Amniotic stem cell (primary cell): ENCODE measurements at regions not wholly inside any gene's neighbourhood (a gene's known extent, or its start where the extent isn't known, plus 50 kb on each side); places are given as distances from the start of the nearest gene placed in this dataset.

Experiments used
- DNase-seq: peaks from one replicate; lab custom pipeline; 2025; lab: John Stamatoyannopoulos, UW

DNA sequence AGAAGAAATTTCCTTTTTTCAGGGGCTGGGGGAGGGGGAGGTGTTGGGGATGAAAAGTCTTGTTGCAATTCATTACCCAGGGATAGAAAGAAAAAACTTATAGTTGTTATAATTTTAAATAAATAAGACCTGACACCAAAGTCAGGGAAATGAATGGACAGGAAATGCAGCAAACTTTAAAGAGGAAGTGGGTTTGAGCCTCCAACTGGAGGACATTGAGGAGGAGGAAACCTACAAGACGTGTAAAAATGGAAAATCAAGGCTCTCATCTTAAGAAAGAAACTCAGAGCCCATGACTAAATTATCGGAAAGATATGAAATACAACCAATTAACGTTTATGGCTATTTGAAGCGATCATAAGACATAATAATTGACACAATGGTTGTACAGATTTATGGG is 54.4 kb downstream of the NIBAN1 start:
- DNase-seq: no peak

- no peak for DNase-seq
These were observed 58.7 kb downstream of the NIBAN1 start for GRCh38 chr1:184915463-184916090.

DNA sequence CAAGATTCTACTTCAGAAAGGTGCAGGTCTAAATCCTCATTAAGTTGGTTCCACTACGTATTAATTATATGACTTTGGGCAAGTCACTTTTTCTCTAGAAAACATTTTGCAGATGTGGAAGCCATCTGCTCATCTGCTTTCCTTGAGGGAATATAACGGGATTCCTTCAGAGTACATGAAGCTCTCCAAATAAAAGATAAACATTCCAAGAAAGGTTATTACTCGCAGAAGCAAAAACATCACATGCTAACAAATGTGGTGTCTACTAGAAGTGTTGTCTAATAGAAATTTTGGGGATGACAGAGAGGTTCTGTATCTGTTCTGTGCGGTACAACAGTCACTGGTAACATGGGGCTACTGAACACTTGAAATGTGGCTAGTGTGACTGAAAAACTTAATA is 60.2 kb downstream of the NIBAN1 start:
- no peak for DNase-seq

DNA sequence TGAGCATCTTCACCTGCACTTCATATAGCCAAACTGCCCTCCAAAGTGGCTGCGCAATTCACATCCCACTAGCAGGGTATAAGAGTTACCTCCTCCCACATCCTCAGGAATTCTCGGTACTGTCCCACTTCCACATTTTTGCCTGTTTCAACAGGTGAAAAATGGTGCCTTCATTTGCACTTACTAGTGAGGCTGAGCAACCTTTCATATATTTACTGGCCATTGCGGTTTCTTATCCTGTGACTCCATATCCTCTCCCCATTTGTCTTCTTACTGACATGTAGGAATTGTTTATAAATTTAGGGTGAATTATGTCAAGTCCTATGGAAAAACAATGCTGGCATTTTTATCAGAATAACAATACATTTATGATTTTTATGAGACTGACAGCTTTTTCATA is 61.9 kb downstream of the NIBAN1 start:
- no peak for DNase-seq

DNA sequence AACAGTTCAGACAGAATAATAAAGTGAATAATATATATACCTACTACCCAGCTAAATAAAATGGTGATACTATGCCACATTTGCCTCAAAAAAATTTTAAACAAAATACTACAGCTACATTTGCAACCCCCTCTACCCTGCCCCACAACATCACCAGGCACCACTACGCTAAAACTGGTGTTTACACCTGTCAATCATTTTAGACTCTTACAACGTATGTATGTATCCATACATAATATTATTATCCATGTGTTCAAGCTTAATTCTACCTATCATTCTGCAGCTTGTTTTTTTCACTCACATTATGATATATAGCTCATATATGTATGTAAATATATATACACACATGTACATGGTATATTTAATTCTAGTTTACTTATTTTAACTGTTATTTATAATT is 62.5 kb downstream of the NIBAN1 start:
- no peak for DNase-seq

- no peak for DNase-seq
These were observed 63.1 kb downstream of the NIBAN1 start for GRCh38 chr1:184911103-184911745.

GRCh38 chr1:184910691-184911091 is 63.6 kb downstream of the NIBAN1 start:
- DNase-seq: no peak

DNA sequence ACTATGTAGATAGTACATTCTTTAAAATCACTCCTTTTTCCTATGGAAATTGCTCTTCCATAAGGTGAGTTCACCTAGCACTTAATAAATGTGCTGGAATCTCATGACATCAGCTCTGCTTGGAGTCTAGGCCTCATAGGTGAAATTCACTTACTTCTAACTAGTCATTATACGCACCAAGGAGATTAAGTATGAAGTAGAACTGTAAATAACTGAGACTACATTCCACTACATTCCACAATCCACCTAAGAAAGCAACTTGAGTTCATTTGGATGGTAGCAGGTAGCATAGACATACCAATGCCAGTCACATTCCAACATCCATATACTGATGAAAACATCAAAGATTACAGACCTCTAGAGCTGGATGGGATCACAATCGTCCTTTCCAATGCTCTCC is 64.3 kb downstream of the NIBAN1 start:
- DNase-seq: no peak

GRCh38 chr1:184909019-184909418 is 65.3 kb downstream of the NIBAN1 start:
- no peak for DNase-seq

DNA sequence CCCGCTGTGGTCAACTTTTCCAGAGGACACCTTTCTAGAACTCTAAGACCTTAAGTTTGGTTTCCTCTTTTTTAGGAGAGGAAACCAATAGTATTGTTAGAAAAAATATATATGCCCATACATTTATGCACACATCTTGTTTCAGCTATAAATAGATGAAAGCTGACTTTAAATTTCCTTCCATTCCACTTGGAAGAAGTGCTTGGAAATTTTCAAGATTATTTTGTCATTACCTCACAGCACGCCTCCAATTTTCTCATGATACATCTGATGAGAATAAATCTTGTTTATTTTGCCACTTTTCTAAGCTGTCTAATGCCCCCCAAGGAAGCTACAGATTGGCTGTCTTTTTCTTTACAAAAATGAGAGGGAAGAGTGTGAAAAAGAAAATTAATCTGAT is 65.8 kb downstream of the NIBAN1 start:
- DNase-seq: no peak

GRCh38 chr1:184907500-184907899 is 66.8 kb downstream of the NIBAN1 start:
- no peak for DNase-seq

DNA sequence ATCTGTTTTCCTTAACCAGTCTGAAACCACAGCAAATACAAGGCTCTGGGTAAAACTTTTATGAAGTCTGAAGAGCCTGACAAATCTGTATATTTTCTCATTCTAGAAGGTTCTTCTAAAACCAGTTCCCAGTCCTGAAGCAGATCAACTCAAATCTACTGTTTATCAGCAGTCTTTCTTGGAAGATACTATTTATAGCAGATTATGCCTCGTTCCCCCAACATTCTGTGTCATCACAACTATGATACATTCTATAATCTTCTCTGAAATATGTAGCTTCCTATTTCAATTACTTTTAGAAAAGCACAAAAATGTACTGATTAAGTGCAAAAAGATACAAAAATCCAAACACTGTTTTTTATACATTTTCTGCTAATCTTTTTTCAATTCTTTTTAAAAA is 67.5 kb downstream of the NIBAN1 start:
- no peak for DNase-seq

- no peak for DNase-seq
These were observed 68.5 kb downstream of the NIBAN1 start for GRCh38 chr1:184905601-184906322.

DNA sequence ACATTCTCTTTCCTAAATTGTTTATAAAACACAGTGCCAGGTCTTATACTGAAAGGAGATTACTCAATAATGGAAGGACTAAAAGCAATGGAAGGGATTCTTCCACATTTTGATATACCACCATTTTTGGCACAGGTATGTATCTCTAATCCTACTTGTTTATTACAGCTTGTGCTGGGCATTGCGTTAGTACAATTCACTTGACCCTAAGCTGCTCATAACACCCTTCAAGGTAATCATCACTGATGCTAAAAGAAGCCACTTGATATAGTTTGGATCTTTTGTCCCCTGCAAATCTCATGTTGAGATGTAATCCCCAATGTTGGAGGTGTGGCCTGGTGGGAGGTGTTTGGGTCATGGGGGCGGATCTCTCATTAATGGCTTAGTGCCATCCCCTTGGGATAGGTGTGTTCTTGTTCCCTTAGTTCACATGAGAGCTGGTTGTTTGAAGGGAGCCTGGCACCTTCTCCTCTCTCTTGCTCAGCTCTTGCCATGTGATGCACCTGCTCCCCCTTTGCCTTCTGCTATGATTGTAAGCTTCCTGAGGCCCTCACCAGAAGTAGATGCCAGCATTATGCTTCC is 71.1 kb downstream of the NIBAN1 start:
- no peak for DNase-seq

DNA sequence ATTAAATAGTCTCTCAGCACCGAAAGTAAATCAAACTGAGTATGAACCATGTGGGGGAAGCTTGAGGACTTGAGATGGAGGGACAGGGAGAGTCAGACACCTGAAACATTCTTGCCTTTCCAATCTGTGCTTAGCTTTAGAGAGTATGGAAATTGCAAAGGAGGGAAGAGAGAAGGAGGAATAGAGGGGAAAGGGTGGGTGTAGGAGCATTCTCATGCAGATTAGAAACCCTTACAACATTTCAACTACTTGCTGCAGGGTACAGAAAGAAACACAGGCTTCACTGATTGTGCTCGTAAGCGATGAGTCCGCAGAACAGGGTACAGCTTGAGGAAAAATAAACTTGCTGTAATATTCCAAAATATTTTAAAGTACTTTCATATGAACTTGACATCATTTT is 73.8 kb downstream of the NIBAN1 start:
- DNase-seq: no peak

GRCh38 chr1:184896000-184896399 is 78.3 kb downstream of the NIBAN1 start:
- no peak for DNase-seq

- DNase-seq: no peak
These were observed 79.2 kb downstream of the NIBAN1 start for GRCh38 chr1:184895086-184895485.

DNA sequence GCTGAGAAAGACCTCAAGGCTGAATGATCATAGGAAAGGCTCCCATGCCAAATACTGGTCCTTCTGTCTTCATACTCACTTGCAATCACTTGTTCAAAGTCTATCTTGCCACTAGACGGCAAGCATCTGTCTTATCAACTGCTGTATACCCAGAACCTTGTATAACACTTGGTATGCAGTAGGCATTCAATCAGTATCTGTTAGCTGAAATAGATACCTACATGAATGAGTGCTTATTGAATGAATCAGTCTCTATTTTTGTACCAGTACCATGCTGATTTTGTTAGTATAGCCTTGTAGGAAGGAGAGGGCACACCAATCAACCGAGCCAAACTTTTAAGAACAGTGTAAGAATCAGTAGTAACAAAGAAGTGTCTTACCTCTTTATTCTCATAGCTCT is 80.6 kb downstream of the NIBAN1 start:
- DNase-seq: no peak

- no peak for DNase-seq
These were observed 82.2 kb downstream of the NIBAN1 start for GRCh38 chr1:184892116-184892515.

DNA sequence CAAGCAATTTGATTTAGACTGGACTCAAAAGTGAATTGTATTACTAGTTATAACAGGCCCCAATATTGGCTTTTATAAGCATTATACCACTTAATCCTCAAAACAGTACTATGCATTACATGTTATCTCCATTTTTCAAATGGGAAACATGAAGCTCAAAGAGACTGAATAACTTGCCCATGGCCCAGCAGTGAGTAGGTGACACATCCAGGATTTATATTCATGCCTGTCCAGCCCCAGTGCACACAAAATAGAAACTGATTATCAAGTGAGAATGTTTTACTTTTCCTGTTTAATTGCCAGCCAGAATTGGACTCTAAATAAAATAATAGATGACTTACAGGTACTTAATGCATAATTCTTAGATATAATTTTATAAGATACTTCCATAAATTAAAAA is 82.9 kb downstream of the NIBAN1 start:
- DNase-seq: no peak

- DNase-seq: no peak
These were observed 83.8 kb downstream of the NIBAN1 start for GRCh38 chr1:184890539-184890973.

GRCh38 chr1:184889902-184890301 is 84.4 kb downstream of the NIBAN1 start:
- DNase-seq: no peak

- no peak for DNase-seq
These were observed 85.1 kb downstream of the NIBAN1 start for GRCh38 chr1:184889166-184889565.
